BLaER1 treated with 17β-estradiol and CSF1 and Interleukin-3, amounts not matched to agents 10 nM and 100 nM (cell line): ENCODE measurements at regions not wholly inside any gene's neighbourhood (a gene's known extent, or its start where the extent isn't known, plus 50 kb on each side); places are given as distances from the start of the nearest gene placed in this dataset.
"Not testable (repeated sequence)": the region's sequence is repeated elsewhere in the genome, so short reads cannot be mapped to it uniquely, and the experiment has no call there.

Experiments used
- H3K27ac ChIP-seq, 11 experiments: shearing (Covaris generic); formaldehyde crosslinking; 2 replicates each; pipeline ENCODE4 v1.8.1; 2022
- H3K27me3 ChIP-seq, 11 experiments: shearing (Covaris generic); formaldehyde crosslinking; 2 replicates each; pipeline ENCODE4 v1.8.1; 2022
- H3K36me3 ChIP-seq, 11 experiments: shearing (Covaris generic); formaldehyde crosslinking; 2 replicates each; pipeline ENCODE4 v1.8.1; 2022
- H3K4me1 ChIP-seq, 10 experiments: shearing (Covaris generic); formaldehyde crosslinking; 2 replicates each; pipeline ENCODE4 v1.8.1; 2022
- H3K4me2 ChIP-seq, 11 experiments: shearing (Covaris generic); formaldehyde crosslinking; 2 replicates each; pipeline ENCODE4 v1.8.1; 2022
- H3K4me3 ChIP-seq, 10 experiments: shearing (Covaris generic); formaldehyde crosslinking; 2 replicates each; pipeline ENCODE4 v1.8.1; 2022
- H3K9ac ChIP-seq, 11 experiments: shearing (Covaris generic); formaldehyde crosslinking; 2 replicates each; pipeline ENCODE4 v1.8.1; 2022
- H3K9me3 ChIP-seq, 11 experiments: shearing (Covaris generic); formaldehyde crosslinking; replicated peaks in 1 of 11; 2 replicates each; pipeline ENCODE4 v1.8.1; 2022
- H4K20me1 ChIP-seq, 11 experiments: shearing (Covaris generic); formaldehyde crosslinking; 2 replicates each; pipeline ENCODE4 v1.8.1; 2022
- Cebpa-rat ChIP-seq, 11 experiments: shearing (Covaris generic); IDR thresholded peaks; 2 replicates each; pipeline ENCODE4 v1.8.1; 2022

DNA sequence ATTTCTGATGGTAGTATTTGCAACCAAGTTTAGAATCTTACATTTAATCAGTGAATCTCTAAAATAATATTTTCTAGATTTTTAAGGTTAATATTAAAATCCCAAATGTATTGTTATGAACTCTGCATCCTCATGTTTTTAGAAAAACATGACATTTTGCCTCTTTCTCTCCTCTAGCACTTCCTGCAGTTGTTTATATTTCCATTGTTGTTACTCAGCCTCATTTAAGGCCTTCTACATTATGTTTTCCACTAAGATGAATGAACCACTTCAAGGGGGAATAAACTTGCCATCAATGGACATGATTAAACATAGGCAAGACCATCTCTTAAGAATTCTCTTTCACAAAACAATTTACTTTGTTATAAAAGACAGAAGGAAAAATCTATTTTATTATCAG lies 333.5 kb upstream of the IRAK1BP1 start:
- H3K27me3 ChIP-seq: no peaks in the 10 kb centered on the region
- H3K4me3 ChIP-seq: no peak overlapping the region
- no peak overlapping the region for H3K4me2 ChIP-seq
- H3K27ac ChIP-seq: no peak overlapping the region
- TF ChIP-seq Cebpa-rat (IDR thresholded peaks at IDR 0.05): no peak
- no peaks in the 10 kb centered on the region for H4K20me1 ChIP-seq
- H3K9ac ChIP-seq: no peak overlapping the region
- no peaks in the 10 kb centered on the region for H3K36me3 ChIP-seq
- H3K4me1 ChIP-seq: no peaks in the 10 kb centered on the region
- H3K9me3 ChIP-seq: no peaks in the 10 kb centered on the region

DNA sequence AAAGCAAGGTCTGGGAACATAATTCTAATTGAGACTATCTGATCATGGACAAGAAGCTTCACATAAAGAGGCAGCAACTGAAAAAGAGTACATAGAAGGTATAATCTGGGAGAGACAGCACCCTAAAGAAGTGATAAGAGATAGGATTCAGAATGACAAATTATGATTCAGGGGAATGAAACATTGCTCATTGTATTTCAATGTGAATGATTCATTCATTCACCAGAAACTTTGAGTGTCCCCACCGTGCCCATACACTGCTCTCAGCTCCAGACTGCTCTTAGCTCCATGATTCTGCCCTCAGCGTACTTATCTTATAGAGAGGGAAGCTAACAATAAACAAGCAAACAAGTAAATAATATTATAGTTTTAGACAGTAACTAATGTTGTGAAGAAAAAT lies 329.3 kb upstream of the IRAK1BP1 start:
- H3K4me2 ChIP-seq: no peak overlapping the region
- no peak overlapping the region for H3K27ac ChIP-seq
- H3K4me1 ChIP-seq: no peaks in the 10 kb centered on the region
- no peaks in the 10 kb centered on the region for H4K20me1 ChIP-seq
- H3K27me3 ChIP-seq: no peaks in the 10 kb centered on the region
- no peak for TF ChIP-seq Cebpa-rat (IDR thresholded peaks at IDR 0.05)
- H3K4me3 ChIP-seq: no peak overlapping the region
- no peak overlapping the region for H3K9ac ChIP-seq
- H3K9me3 ChIP-seq: no peaks in the 10 kb centered on the region
- H3K36me3 ChIP-seq: no peaks in the 10 kb centered on the region

GRCh38 chr6:78547636-78548035 lies 319.7 kb upstream of the IRAK1BP1 start:
- not testable (repeated sequence) for H3K9me3 ChIP-seq, H3K4me1 ChIP-seq, H3K4me2 ChIP-seq, H3K9ac ChIP-seq, H3K27me3 ChIP-seq, H3K36me3 ChIP-seq, H4K20me1 ChIP-seq, H3K27ac ChIP-seq, H3K4me3 ChIP-seq

DNA sequence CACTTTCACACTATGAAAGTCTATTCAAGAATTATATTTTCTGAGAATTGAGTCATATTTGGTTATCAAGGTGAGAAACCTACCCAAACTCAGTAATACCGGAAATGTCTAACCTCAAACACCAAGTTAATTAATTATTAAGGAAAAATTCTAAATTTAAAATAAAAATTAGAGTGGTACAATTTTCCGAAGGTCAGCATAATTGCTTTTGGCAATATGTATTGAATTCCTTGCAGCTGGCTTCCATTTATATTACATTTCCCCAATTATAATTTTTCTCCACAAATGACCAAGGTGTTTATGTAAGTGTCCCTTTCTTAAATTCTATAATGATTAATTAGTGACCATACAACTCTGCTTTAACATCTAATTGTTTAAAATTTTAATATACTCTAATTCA lies 316.0 kb upstream of the IRAK1BP1 start:
- Histone ChIP-seq H4K20me1 (no peaks in the 10 kb centered on the region), H3K27ac (no peak overlapping the region), H3K36me3 (no peaks in the 10 kb centered on the region), H3K4me2 (no peak overlapping the region), H3K4me3 (no peak overlapping the region), H3K9ac (no peak overlapping the region), H3K27me3 (no peaks in the 10 kb centered on the region), H3K4me1 (no peaks in the 10 kb centered on the region), H3K9me3 (peaks cover 11 to 20% (median 13%) of the 10 kb centered on the region in 11 experiments)
- TF ChIP-seq Cebpa-rat (IDR thresholded peaks at IDR 0.05): no peak

DNA sequence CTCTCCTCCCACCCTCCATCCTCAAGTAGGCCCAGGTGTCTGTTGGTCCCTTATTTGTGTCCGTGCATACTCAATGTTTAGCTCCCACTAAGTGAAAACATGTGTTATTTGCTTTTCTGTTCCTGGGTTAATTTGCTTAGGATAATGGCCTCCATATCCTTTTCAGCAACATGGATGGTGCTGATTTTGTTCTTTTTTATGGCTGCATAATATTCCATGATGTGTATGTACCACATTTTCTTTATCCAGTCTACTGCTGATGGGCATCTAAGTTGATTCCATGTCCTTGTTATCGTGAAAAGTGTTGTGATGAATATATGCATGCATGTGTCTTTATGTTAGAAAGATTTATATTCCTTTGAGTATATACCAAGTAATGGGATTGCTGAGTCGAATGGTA lies 314.9 kb upstream of the IRAK1BP1 start:
- H3K4me3 ChIP-seq: no peak overlapping the region
- H3K4me1 ChIP-seq: no peaks in the 10 kb centered on the region
- no peak overlapping the region for H3K4me2 ChIP-seq
- H3K36me3 ChIP-seq: no peaks in the 10 kb centered on the region
- peaks cover 14 to 22% (median 17%) of the 10 kb centered on the region in 11 experiments for H3K9me3 ChIP-seq
- H3K9ac ChIP-seq: no peak overlapping the region
- no peak overlapping the region for H3K27ac ChIP-seq
- no peak for TF ChIP-seq Cebpa-rat (IDR thresholded peaks at IDR 0.05)
- H3K27me3 ChIP-seq: no peaks in the 10 kb centered on the region
- no peaks in the 10 kb centered on the region for H4K20me1 ChIP-seq

DNA sequence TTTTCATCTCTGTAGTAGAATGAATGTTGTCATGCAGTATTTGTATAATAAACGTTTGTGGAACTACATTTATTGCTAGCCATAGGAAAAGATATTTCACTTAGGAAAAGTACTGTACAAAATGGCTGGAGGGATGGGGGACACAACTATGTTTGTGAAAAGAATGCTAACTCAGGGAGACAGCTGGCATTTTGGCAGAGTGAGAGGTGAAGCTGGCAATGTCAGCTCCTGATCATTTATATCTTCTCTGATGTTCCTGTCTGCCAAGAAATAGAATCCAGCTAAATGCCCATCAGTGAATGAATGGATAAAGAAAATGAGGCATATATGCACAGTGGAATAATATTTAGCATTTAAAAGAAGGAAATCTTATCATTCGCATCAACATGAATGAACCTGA lies 313.0 kb upstream of the IRAK1BP1 start:
- no peak overlapping the region for H3K9ac ChIP-seq
- no peak overlapping the region for H3K27ac ChIP-seq
- no peaks in the 10 kb centered on the region for H3K36me3 ChIP-seq
- H3K4me2 ChIP-seq: no peak overlapping the region
- H4K20me1 ChIP-seq: no peaks in the 10 kb centered on the region
- no peak overlapping the region for H3K4me3 ChIP-seq
- no peaks in the 10 kb centered on the region for H3K27me3 ChIP-seq
- peaks cover 14 to 22% (median 17%) of the 10 kb centered on the region in 11 experiments for H3K9me3 ChIP-seq
- TF ChIP-seq Cebpa-rat (IDR thresholded peaks at IDR 0.05): no peak
- H3K4me1 ChIP-seq: no peaks in the 10 kb centered on the region

GRCh38 chr6:78559056-78559455 lies 308.3 kb upstream of the IRAK1BP1 start:
- Histone ChIP-seq H3K4me1 (no peaks in the 10 kb centered on the region), H3K27me3 (no peaks in the 10 kb centered on the region), H4K20me1 (no peaks in the 10 kb centered on the region), H3K9me3 (peaks cover 14 to 20% (median 16%) of the 10 kb centered on the region in 11 experiments), H3K9ac (no peak overlapping the region), H3K4me2 (no peak overlapping the region), H3K27ac (no peak overlapping the region), H3K36me3 (no peaks in the 10 kb centered on the region), H3K4me3 (no peak overlapping the region)
- TF ChIP-seq Cebpa-rat (IDR thresholded peaks at IDR 0.05): no peak

DNA sequence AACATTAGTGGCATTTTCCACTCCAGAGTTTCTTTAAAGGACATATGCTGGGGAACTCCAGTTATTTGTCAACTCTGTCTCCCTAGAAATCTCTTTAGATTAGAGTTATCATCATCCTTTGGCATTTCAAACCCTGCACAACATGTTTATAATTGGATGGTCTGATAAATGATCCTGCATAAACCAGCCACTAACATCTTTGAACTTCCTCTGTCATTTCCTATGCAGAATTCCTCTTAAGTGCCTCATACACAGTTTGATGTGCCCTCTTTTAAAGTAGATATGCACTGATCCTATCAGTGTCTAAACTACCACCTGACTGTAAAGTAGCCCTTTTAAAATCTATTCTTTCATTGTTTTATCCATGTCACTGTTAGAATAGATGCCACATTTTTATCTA lies 306.3 kb upstream of the IRAK1BP1 start:
- Histone ChIP-seq H3K9ac (no peak overlapping the region), H3K27me3 (no peaks in the 10 kb centered on the region), H3K4me3 (no peak overlapping the region), H3K4me1 (no peaks in the 10 kb centered on the region), H4K20me1 (no peaks in the 10 kb centered on the region), H3K9me3 (peaks cover 5 to 11% (median 7%) of the 10 kb centered on the region in 11 experiments), H3K36me3 (no peaks in the 10 kb centered on the region), H3K27ac (no peak overlapping the region), H3K4me2 (no peak overlapping the region)
- no peak for TF ChIP-seq Cebpa-rat (IDR thresholded peaks at IDR 0.05)

DNA sequence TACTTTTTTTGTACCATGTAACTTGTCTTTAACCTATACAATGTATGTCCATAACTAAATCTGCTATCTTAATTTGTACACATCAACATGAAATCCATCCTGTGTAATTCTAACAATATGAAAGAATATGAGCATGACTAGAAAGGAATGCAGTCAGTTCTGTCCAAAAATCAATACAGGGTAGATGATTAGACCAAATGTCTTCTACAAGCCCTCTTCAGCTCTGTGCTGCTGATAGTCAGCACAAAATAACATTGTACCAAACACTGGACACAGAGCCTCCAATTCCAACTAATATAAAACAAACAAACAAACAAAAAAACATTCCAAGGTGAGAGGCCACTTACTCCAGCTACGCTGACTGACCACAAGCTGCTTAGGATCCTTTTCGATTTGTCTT lies 301.4 kb upstream of the IRAK1BP1 start:
- Histone ChIP-seq H3K9ac (no peak overlapping the region), H3K27me3 (no peaks in the 10 kb centered on the region), H3K27ac (no peak overlapping the region), H3K4me1 (no peaks in the 10 kb centered on the region), H3K4me3 (no peak overlapping the region), H3K36me3 (no peaks in the 10 kb centered on the region), H4K20me1 (no peaks in the 10 kb centered on the region), H3K9me3 (no peaks in the 10 kb centered on the region), H3K4me2 (no peak overlapping the region)
- no peak for TF ChIP-seq Cebpa-rat (IDR thresholded peaks at IDR 0.05)

GRCh38 chr6:78570044-78570443 lies 297.3 kb upstream of the IRAK1BP1 start:
- Histone ChIP-seq H3K36me3 (no peaks in the 10 kb centered on the region), H3K27ac (no peak overlapping the region), H3K9me3 (no peaks in the 10 kb centered on the region), H3K4me3 (no peak overlapping the region), H4K20me1 (no peaks in the 10 kb centered on the region), H3K4me1 (no peaks in the 10 kb centered on the region), H3K4me2 (no peak overlapping the region), H3K27me3 (no peaks in the 10 kb centered on the region), H3K9ac (no peak overlapping the region)
- TF ChIP-seq Cebpa-rat (IDR thresholded peaks at IDR 0.05): no peak

- no peaks in the 10 kb centered on the region for H3K4me1 ChIP-seq
- H3K36me3 ChIP-seq: no peaks in the 10 kb centered on the region
- H3K9me3 ChIP-seq: no peaks in the 10 kb centered on the region
- H3K9ac ChIP-seq: no peak overlapping the region
- no peaks in the 10 kb centered on the region for H3K27me3 ChIP-seq
- H4K20me1 ChIP-seq: no peaks in the 10 kb centered on the region
- H3K4me2 ChIP-seq: no peak overlapping the region
- H3K27ac ChIP-seq: no peak overlapping the region
- no peak for TF ChIP-seq Cebpa-rat (IDR thresholded peaks at IDR 0.05)
- no peak overlapping the region for H3K4me3 ChIP-seq
These were observed 289.8 kb upstream of the IRAK1BP1 start for GRCh38 chr6:78577585-78577984.
